HG02884 (cell line): ENCODE measurements at regions not wholly inside any gene's neighbourhood (a gene's known extent, or its start where the extent isn't known, plus 50 kb on each side); places are given as distances from the start of the nearest gene placed in this dataset.
"Not testable (repeated sequence)": the region's sequence is repeated elsewhere in the genome, so short reads cannot be mapped to it uniquely, and the experiment has no call there.

ENCODE experiments used
- ATAC-seq: cut with Tn5 transposase; IDR thresholded peaks from one replicate; pipeline ENCODE4 v1.9.1; 2021; ENCODE audit warnings: mild to moderate bottlenecking, moderate library complexity; ENCODE audit not compliant: unreplicated experiment

DNA sequence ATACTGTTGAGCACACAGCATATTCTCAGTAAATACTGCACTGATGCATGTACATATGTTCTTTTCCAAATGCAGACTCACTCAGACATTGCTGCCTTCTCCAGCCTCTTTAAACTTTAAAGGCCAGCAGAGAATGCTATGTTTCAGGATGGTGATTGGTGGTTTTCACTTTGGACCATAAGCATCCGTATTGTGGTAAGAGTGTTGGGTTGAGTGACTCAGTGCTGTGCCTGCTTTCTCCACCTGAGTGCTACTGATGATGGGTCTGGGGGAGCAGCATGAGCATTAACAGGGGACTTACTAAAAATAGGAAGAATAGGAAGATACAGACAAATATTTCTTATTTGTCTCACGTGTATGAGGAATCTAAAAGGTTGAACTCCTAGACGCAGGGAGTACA, 56.3 kb upstream of the ZNF92 start:
- ATAC-seq, result no peak

DNA sequence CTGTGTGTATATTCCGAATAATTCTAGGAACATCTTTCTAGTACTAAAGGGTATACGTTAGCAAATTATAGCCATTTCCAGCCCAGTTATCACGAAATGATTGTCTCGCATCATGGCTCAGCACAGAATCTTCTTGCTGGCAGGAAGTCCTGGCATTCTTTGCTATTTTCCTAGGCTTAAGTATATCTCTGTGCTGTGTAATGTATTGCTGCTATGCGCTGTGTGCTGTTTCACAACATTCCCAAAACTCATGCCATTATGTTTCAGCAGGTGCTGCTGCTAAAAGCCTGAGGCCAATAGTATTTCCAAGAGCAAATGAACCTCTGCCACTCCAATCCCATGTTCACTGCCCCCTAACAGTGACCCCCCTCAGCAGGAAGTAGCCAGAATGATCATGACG, 62.9 kb upstream of the ZNF92 start:
- ATAC-seq, result no peak

DNA sequence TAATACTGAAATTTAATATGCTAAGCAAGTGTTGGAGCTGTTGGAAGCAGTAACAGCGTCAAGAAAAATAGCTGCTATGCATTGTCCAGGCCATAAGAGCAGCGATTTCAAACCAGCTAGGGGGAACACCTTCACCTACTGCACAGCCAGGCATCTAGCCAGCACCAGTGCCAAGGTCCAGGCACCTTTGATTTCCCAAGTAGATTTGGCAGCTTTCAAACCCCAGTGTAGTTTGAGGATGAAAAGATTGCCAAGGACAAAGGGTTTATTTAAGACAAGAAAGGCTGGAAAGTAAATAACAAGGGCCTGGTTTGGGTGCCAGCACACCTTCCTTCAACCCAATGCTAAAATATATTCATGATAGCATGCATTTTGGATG, 65.4 kb upstream of the ZNF92 start:
- no peak for ATAC-seq

DNA sequence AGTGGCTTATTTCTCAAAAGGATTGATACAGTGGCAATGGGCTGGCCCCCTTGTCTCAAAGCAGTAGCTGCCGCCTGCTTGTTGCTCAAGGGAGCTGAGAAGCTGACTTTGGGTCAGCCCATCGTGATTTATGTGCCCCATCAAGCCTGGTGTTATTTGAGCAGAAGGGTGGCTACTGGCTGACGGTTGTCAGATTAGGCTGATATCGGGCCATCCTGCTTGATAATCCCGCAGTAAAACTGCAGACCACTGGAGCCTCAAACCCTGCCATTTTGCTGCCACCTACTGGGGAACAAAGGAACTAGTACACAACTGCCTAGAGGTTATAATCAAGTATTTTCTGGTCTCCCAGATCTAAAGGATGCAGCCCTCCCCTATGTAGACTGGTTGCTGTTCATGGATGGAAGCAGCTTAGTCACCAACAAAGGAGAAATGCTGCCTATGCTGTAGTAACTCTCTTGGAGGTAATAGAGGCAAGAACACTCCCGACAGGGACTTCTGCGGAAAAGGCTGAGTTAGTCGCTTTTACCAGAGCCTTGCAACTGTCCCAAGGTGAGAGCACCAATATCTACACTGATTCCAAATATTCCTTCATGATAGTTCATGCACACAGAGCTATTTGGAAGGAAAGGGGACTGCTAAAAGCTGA, 65.9 kb upstream of the ZNF92 start:
- peak; percentile 92 for ATAC-seq

DNA sequence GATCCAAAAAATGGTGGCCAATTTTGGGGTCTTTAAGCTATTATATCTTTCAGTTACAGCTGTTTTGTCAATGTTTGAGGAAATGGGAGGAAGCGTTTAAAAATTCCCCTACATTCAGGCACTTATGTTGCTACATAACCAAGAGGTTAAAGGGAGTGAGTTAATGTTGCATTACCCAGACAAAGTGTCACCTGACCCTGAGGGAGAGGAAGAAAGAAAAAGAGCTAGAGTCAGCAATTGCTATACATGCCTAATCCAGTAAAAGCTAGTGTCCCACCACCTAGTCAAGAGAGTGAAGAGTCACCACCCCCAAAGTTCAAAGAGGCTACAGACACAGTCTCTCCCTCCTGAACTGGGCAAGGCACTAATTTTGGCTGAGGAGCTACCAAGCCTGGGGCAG, 69.5 kb upstream of the ZNF92 start:
- ATAC-seq, result no peak

DNA sequence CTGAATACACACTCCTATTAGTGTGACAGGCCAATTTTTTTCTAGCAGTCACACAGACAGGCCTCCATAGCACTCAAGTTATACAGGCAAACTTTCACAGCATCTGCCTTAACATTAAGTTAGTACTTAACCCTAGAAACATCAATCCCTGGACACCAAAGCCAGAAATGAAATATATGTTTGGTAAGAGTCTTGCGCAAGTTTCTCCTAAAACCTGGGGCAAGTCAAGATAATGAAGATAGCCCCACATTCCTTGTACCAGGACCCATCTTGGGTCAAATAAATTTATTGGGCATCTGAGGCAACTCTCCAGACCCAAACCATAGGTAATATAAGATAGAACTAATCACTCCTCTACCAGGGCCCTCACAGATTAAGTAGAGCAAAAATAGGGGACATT, 70.8 kb upstream of the ZNF92 start:
- no peak for ATAC-seq

DNA sequence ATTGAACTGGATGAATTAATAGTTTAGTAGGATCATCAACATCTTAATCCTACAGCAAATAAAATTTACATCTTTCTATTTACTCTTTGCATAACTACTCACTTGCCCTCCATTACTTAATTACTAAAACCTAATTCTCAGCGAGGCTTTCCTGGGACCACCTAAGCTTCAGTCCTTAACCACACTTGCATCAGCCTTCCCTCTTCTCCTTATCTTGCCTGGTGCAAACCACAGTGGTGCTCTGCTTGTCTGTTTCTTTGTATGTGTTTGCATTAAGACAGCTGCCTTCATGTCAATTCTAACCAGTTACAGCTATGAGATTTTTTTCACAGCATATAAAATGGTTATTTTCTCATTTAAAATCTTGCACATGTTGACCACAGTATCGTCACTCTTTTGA, 72.6 kb upstream of the ZNF92 start:
- ATAC-seq, result no peak

DNA sequence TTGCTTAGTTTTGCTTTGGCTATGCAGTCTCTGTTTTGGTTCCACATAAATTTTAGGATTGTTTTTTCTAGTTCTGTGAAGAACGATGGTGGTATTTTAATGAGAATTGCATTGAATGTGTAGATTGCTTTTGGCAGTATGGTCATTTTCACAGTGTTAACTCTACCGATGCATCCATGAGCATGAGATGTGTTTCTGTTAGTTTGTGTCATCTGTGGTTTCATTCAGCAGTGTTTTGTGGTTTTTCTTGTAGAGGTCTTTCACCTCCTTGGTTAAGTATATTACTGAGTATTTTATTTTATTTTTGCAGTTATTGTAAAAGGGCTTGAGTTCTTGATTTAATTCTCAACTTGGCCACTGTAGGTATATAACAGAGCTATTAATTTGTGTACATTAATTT, 78.2 kb upstream of the ZNF92 start:
- no peak for ATAC-seq

DNA sequence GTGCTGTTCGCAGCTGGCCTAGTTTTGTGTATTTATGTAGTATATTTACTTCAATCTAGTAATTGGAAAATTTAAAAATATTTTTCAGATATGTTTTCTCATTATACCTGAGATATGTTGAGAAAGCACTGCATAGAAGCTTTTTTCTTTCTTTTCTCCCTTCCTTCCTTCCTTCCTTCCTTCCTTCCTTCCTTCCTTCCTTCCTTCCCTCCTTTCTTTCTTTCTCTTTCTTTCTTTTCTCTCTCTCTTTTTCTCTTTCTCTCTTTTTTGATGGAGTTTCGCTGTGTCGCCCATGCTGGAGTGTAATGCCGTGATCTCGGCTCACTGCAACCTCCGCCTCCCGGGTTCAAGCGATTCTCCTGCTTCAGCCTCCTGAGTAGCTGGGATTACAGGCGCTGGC, 83.3 kb upstream of the ZNF92 start:
- ATAC-seq, result not testable (repeated sequence)

DNA sequence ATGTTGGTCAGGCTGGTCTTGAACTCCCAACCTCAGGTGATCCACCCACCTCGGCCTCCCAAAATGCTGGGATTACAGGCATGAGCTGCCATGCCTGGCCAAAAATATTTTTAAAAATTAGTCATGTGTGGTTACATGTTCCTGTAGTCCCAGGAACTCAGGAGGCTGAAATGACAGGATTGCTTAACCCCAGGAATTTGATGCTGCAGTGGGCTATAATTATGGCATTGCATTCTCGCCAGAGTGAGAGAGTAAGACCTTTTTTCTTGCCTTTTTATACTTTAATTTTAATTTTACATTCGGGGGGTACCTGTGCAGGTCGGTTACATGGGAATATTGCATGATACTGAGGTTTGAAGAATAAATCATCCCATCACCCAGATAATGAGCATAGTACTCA, 86.6 kb upstream of the ZNF92 start:
- ATAC-seq, result no peak

DNA sequence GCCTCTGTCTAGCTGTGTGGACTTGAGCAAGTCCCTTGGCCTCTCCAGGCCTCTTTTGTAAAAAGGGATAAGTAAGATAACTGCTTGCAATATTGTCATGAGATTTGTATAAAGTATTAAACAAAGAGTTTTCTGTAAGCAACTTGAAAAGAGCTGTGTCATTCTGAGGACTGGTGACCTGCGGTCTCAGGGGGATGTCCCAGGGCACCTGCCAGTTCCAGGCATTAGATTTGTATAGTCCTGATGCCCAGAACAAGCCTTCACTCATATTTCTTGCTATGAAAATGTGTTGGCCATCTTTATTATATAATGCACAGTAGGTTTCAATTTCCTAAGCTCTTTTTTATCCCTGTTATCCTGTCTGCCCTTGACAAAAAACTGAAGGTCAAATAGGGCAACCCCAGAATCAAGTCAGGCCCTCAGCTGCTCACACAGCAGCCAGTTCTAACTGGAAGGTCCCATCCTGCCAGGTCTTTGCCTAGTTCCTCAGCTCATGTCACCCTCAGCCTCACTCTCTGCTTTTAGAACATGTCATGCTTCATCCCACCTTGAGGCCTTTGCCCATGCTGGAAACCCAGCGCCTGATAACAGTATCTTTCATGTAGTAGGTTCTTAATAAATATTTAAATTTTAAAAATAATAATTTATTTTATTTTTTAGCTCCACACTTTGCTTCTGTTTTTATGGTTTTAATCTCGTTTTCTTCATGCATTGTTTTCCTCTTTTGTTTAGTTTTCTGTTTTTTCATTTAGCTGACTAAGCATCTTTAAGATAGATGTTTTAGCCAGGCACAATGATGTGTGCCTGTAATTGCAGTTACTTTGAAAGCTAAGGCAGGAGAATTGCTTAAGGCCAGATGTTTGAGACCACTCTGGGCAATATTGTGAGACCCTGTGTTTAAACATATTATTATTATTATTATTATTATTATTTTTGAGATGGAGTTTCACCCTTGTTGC, 87.5 kb upstream of the ZNF92 start:
- no peak for ATAC-seq

DNA sequence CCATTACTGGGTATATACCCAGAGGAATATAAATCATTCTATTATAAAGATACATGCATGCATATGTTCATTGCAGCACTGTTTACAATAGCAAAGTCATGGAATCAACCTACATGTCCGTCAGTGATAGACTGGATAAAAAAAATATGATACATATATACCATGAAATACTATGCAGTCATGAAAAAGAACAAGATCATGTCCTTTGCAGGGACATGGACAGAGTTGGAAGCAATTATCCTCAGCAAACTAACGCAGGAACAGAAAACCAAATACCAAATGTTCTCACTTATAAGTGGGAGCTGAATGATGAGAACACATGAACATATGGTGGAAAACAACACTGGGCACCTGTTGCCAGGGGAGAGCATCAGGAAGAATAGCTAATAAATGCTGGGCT, 88.4 kb upstream of the ZNF92 start:
- ATAC-seq, result not testable (repeated sequence)

DNA sequence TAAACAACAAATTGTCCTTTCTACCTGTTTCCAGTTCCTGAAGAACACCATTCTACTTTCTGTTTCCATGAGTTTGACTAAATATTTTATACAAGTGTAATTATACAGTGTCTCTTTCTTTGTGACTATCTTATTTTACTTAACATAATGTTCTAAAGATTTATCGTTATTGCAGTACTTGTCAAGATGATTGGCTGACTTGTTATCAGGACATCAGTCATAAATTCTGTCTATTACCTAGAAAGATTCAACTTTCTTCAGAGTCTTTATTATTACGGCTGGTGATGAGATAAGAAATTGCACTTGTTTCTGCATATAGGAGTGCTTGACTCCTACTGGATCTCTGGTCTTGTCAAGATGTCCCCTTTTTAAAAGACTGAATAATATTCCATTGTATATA, 93.9 kb upstream of the ZNF92 start:
- ATAC-seq, result no peak

DNA sequence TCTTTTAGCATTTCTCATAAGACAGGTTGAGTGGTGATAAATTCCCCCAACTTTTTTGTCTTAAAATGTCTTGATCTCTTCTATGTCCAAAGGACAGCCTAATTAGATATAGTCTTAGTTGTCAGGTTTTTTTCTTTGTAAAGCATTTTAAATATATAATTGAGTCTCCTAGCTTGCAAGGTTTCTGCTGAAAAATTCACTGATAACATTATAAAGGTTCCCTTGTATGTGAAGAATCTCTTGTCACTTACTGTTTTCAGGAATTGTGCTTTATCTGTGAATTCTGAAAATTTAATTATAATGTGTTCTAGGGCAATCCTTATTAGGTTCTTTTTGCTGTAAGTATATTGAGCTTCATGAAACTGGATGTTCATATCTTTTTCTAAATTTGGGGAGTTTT, 96.8 kb upstream of the ZNF92 start:
- no peak for ATAC-seq

DNA sequence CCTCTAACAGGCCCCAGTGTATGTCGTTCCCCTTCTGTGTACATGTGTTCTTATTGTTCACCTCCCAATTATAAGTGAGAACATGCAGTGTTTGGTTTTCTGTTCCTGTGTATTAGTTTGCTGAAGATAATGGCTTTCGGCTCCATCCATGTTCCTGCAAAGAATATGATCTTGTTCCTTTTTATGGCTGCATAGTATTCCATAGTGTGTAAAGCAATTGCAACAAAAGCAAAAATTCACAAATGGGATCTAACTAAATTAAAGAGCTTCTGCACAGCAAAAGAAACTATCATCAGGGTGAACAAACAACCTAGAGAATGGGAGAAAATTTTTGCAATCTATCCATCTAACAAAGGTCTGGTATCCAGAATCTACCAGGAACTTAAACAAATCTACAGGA, 102.2 kb upstream of the ZNF92 start:
- not testable (repeated sequence) for ATAC-seq

DNA sequence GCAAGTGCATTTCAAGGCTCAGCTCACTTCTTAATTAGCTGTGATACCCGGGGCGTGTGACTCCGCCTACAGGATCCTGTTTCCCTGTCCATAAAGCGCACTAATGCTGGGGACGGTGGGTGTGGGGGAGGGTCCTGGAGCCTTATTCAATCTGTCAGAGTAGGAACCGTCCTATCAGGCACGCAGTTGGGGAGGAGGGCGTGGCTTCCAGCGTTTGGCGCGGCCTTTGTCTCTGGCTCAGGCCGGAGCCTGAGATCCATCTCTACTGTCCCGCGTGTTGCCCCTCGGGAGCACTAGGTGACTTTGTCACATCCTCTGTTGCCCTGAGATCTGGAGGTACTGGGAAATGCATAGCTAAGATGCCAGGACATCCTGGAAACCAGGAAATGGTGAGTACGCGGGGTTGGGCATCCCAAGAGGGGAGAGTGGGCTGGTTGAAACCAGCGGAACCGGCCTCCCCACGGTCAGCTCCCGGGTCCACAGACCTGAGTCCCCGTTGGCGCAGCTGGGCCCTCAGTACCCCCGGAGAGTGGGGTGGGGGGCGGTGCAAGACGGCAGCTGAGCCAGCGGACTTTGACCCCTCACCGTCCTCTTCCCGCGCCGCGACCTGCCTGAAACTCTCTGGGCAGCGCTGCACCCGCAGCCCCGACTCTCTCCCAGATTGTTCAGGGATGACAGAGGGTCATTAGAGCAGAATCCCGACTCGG, 104.4 kb upstream of the ZNF92 start:
- peak; percentile 96 for ATAC-seq

DNA sequence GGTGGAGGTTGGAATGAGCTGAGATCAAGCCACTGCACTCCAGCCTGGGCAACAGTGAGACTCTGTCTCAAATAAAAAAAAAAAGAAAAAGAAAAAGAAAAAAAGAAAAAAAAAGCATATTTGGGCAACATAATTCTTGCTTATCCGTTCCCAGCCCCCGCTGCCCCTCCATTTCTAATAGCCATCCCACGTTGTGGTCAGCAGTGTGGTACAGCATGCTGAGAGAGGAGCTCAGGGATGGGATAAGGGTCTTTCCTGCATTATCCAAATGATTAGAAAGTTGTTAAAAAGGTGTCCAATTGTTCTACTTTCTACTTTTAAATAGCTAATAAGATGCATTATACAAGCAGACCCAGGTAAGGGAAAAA, 104.9 kb upstream of the ZNF92 start:
- no peak for ATAC-seq

DNA sequence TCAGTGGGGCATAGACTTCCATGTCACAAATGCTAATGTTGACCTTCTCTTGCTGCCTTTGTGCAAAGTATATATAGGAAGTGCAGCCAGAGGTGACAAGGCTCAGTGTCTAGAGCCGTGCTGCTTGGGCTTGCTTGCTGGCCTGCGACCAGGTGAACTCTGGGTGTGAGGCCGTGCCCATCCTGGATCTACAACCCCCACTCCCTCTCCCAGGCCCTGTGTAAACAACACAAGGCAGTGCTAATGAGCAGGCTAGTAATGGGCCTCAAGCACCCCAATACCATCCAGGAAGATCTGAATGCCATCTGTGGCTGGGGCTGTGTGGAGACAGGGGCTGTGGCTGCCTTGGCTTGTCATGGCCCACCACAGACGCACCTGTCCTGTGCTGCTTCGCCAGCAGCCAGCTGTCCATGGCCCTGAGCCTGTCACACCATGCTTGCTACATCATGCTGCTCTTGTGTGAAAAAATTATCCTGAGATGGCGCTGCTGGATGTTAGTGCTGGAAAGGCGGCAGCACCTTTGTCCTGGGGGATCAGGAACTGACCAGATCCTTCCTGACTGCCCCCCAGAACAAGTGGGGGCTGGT, 107.6 kb upstream of the ZNF92 start:
- no peak for ATAC-seq

DNA sequence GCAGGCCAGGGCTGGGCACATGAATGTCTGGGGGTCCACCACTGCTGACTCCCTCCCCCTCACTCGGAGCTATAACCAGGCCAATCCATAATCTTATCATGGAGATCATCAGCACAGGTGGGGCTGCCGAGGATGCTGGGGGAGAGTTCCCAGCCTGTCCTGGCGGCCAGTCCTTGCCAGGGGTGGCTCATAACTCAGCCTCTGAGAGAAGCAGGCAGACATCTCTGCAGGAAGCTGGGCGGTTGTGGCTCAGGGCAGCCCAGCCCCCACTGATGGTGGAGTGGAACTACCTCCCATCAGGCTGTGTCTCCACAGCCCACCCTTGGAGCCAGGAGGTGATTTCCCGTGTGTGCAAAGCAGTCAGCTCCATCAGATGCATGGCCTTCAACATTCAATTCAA, 109.4 kb upstream of the ZNF92 start:
- no peak for ATAC-seq

DNA sequence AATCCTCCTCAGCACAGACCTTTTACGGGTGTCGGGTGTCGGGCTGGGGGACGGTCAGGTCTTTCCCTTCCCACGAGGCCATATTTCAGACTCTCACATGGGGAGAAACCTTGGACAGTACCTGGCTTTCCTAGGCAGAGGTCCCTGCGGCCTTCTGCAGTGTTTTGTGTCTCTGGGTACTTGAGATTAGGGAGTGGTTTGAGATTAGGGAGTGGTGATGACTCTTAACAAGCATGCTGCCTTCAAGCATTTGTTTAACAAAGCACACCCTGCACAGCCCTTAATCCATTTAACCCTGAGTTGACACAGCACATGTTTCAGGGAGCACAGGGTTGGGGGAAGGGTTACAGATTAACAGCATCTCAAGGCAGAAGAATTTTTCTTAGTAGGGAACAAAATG, 113.0 kb upstream of the ZNF92 start:
- ATAC-seq, result not testable (repeated sequence)

DNA sequence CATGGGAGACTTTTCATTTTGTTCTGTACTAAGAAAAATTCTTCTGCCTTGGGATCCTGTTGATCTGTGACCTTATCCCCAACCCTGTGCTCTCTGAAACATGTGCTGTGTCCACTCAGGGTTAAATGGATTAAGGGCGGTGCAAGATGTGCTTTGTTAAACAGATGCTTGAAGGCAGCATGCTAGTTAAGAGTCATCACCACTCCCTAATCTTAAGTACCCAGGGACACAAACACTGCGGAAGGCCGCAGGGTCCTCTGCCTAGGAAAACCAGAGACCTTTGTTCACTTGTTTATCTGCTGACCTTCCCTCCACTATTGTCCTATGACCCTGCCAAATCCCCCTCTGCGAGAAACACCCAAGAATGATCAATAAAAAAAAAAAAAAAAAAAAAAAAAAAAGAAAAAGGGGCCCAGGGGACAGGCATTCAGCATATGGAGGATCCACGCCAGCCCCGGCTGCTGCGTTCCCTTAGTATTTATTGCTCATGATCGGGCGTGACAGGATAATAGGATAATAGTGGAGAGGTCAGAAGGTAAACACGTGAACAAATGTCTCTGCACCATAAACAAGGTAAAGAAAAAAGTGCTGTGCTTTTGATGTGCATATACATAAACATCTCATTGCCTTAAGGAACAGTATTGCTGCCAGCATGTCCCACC, 113.7 kb upstream of the ZNF92 start:
- ATAC-seq, result not testable (repeated sequence)
